ENCODE measurements at regions not wholly inside any gene's neighbourhood (a gene's known extent, or its start where the extent isn't known, plus 50 kb on each side); places are given as distances from the start of the nearest gene placed in this dataset.

DNA sequence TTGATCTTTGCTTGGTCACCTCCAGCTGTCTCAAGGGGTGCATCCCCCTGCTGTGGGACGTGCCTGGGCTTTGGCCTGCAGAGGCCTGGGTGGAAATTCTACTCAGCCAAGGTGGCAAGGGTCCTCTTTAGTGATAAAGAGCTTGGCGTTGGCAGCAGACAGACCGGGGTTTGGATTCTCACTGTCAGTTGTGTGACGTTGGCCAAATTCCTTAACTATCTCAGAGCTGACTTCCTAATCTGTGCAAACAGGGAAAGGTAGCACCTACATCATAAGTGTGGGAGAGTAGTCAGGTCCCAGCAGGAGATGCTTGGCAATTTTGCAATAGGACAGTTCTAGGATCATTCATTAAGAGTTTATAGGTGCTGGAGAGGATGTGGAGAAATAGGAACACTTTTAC is 154.3 kb upstream of the GSC start:
- Mint-ChIP-seq H3K4me1 (no peaks in the 10 kb centered on the region), H3K27ac (no peak overlapping the region), H3K27me3 (ENCODE audit: low read depth) (no peaks in the 10 kb centered on the region; the same call in 1 of the 2 replicates), H3K9me3 (peaks cover 10% of the 10 kb centered on the region), H3K4me3 (no peak overlapping the region), H3K36me3 (no peaks in the 10 kb centered on the region)
- POLR2A ChIA-PET, result no interaction called here
- DNase-seq (ENCODE audit: low spot score) (no peak), ATAC-seq (no peak)
- TF ChIP-seq ESRRA (CRISPR knock-in tag; IDR thresholded peaks at IDR 0.05; ENCODE audit: borderline replicate concordance) (no peak), NR2C2 (CRISPR knock-in tag; IDR thresholded peaks at IDR 0.05) (no peak), CREB1 (CRISPR knock-in tag; IDR thresholded peaks at IDR 0.05) (no peak)
- TF ChIP-seq, protein P1, sequence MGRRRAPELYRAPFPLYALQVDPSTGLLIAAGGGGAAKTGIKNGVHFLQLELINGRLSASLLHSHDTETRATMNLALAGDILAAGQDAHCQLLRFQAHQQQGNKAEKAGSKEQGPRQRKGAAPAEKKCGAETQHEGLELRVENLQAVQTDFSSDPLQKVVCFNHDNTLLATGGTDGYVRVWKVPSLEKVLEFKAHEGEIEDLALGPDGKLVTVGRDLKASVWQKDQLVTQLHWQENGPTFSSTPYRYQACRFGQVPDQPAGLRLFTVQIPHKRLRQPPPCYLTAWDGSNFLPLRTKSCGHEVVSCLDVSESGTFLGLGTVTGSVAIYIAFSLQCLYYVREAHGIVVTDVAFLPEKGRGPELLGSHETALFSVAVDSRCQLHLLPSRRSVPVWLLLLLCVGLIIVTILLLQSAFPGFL (CRISPR knock-in tag; IDR thresholded peaks at IDR 0.05; ENCODE audit: borderline replicate concordance), result no peak
- TF ChIP-seq, protein P2, sequence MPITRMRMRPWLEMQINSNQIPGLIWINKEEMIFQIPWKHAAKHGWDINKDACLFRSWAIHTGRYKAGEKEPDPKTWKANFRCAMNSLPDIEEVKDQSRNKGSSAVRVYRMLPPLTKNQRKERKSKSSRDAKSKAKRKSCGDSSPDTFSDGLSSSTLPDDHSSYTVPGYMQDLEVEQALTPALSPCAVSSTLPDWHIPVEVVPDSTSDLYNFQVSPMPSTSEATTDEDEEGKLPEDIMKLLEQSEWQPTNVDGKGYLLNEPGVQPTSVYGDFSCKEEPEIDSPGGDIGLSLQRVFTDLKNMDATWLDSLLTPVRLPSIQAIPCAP (CRISPR knock-in tag; IDR thresholded peaks at IDR 0.05), result no peak
- CTCF ChIA-PET, result no interaction called here

DNA sequence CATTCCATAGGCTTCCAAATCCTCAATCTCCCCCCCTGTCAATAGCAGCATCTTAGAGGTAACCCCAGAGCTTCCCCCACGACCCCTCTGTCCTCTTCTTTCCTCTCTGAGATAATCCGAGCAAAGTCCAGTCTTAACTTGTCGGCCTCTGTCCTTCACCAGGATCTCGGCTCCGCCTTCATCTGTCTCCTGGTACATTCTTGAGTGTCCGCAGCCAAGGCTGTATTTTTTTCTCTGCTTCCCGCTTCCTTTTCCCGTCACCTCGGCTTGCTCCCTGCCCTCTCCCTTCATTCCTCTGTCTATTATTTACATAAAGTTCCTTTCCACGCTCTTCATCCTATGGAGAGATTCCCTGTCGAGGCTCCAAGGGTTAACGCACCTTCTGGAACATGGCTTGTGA is 153.9 kb upstream of the GSC start:
- Mint-ChIP-seq H3K9me3 (peaks cover 10% of the 10 kb centered on the region), H3K27ac (no peak overlapping the region), H3K4me3 (no peak overlapping the region), H3K4me1 (no peaks in the 10 kb centered on the region), H3K27me3 (ENCODE audit: low read depth) (no peaks in the 10 kb centered on the region; the same call in 1 of the 2 replicates), H3K36me3 (no peaks in the 10 kb centered on the region)
- ATAC-seq (no peak), DNase-seq (ENCODE audit: low spot score) (no peak)
- POLR2A ChIA-PET, result no interaction called here
- CTCF ChIA-PET, result interaction anchor here (0.6 kb wide), 1 partner anchor 32 kb away, joined by 5 read pairs; no protein-coding TSS in a partner anchor
- TF ChIP-seq FOXK1 (CRISPR knock-in tag; IDR thresholded peaks at IDR 0.05) (no peak), ZBTB21 (CRISPR knock-in tag; IDR thresholded peaks at IDR 0.05; ENCODE audit: borderline replicate concordance) (no peak), FOXJ3 (CRISPR knock-in tag; IDR thresholded peaks at IDR 0.05; ENCODE audit: borderline replicate concordance) (no peak), ESRRA (CRISPR knock-in tag; IDR thresholded peaks at IDR 0.05; ENCODE audit: borderline replicate concordance) (no peak), ZNF219 (CRISPR knock-in tag; IDR thresholded peaks at IDR 0.05; ENCODE audit: borderline replicate concordance) (no peak), ZNF138 (CRISPR knock-in tag; conservative IDR thresholded peaks at IDR 0.05) (no peak), ELF4 (CRISPR knock-in tag; IDR thresholded peaks at IDR 0.05; ENCODE audit: low read depth) (no peak), MXD4 (CRISPR knock-in tag; IDR thresholded peaks at IDR 0.05; ENCODE audit: borderline replicate concordance) (no peak), ZNF232 (CRISPR knock-in tag; IDR thresholded peaks at IDR 0.05) (no peak)
- TF ChIP-seq, protein P3, sequence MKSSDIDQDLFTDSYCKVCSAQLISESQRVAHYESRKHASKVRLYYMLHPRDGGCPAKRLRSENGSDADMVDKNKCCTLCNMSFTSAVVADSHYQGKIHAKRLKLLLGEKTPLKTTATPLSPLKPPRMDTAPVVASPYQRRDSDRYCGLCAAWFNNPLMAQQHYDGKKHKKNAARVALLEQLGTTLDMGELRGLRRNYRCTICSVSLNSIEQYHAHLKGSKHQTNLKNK (CRISPR knock-in tag; IDR thresholded peaks at IDR 0.05), result no peak
- TF ChIP-seq, protein P4, sequence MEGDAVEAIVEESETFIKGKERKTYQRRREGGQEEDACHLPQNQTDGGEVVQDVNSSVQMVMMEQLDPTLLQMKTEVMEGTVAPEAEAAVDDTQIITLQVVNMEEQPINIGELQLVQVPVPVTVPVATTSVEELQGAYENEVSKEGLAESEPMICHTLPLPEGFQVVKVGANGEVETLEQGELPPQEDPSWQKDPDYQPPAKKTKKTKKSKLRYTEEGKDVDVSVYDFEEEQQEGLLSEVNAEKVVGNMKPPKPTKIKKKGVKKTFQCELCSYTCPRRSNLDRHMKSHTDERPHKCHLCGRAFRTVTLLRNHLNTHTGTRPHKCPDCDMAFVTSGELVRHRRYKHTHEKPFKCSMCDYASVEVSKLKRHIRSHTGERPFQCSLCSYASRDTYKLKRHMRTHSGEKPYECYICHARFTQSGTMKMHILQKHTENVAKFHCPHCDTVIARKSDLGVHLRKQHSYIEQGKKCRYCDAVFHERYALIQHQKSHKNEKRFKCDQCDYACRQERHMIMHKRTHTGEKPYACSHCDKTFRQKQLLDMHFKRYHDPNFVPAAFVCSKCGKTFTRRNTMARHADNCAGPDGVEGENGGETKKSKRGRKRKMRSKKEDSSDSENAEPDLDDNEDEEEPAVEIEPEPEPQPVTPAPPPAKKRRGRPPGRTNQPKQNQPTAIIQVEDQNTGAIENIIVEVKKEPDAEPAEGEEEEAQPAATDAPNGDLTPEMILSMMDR (IDR thresholded peaks at IDR 0.05), result no peak
- TF ChIP-seq, protein P5, sequence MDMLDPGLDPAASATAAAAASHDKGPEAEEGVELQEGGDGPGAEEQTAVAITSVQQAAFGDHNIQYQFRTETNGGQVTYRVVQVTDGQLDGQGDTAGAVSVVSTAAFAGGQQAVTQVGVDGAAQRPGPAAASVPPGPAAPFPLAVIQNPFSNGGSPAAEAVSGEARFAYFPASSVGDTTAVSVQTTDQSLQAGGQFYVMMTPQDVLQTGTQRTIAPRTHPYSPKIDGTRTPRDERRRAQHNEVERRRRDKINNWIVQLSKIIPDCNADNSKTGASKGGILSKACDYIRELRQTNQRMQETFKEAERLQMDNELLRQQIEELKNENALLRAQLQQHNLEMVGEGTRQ (CRISPR knock-in tag; IDR thresholded peaks at IDR 0.05), result no peak
- TF ChIP-seq, protein P6, sequence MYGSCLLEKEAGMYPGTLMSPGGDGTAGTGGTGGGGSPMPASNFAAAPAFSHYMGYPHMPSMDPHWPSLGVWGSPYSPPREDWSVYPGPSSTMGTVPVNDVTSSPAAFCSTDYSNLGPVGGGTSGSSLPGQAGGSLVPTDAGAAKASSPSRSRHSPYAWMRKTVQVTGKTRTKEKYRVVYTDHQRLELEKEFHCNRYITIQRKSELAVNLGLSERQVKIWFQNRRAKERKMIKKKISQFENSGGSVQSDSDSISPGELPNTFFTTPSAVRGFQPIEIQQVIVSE (CRISPR knock-in tag; IDR thresholded peaks at IDR 0.05; ENCODE audit: borderline replicate concordance), result no peak
- TF ChIP-seq, protein P7, sequence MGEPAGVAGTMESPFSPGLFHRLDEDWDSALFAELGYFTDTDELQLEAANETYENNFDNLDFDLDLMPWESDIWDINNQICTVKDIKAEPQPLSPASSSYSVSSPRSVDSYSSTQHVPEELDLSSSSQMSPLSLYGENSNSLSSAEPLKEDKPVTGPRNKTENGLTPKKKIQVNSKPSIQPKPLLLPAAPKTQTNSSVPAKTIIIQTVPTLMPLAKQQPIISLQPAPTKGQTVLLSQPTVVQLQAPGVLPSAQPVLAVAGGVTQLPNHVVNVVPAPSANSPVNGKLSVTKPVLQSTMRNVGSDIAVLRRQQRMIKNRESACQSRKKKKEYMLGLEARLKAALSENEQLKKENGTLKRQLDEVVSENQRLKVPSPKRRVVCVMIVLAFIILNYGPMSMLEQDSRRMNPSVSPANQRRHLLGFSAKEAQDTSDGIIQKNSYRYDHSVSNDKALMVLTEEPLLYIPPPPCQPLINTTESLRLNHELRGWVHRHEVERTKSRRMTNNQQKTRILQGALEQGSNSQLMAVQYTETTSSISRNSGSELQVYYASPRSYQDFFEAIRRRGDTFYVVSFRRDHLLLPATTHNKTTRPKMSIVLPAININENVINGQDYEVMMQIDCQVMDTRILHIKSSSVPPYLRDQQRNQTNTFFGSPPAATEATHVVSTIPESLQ (CRISPR knock-in tag; IDR thresholded peaks at IDR 0.05), result no peak
- TF ChIP-seq, protein P8, sequence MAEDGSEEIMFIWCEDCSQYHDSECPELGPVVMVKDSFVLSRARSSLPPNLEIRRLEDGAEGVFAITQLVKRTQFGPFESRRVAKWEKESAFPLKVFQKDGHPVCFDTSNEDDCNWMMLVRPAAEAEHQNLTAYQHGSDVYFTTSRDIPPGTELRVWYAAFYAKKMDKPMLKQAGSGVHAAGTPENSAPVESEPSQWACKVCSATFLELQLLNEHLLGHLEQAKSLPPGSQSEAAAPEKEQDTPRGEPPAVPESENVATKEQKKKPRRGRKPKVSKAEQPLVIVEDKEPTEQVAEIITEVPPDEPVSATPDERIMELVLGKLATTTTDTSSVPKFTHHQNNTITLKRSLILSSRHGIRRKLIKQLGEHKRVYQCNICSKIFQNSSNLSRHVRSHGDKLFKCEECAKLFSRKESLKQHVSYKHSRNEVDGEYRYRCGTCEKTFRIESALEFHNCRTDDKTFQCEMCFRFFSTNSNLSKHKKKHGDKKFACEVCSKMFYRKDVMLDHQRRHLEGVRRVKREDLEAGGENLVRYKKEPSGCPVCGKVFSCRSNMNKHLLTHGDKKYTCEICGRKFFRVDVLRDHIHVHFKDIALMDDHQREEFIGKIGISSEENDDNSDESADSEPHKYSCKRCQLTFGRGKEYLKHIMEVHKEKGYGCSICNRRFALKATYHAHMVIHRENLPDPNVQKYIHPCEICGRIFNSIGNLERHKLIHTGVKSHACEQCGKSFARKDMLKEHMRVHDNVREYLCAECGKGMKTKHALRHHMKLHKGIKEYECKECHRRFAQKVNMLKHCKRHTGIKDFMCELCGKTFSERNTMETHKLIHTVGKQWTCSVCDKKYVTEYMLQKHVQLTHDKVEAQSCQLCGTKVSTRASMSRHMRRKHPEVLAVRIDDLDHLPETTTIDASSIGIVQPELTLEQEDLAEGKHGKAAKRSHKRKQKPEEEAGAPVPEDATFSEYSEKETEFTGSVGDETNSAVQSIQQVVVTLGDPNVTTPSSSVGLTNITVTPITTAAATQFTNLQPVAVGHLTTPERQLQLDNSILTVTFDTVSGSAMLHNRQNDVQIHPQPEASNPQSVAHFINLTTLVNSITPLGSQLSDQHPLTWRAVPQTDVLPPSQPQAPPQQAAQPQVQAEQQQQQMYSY (CRISPR knock-in tag; IDR thresholded peaks at IDR 0.05), result no peak
- TF ChIP-seq, protein P9, sequence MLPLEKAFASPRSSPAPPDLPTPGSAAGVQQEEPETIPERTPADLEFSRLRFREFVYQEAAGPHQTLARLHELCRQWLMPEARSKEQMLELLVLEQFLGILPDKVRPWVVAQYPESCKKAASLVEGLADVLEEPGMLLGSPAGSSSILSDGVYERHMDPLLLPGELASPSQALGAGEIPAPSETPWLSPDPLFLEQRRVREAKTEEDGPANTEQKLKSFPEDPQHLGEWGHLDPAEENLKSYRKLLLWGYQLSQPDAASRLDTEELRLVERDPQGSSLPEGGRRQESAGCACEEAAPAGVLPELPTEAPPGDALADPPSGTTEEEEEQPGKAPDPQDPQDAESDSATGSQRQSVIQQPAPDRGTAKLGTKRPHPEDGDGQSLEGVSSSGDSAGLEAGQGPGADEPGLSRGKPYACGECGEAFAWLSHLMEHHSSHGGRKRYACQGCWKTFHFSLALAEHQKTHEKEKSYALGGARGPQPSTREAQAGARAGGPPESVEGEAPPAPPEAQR (CRISPR knock-in tag; IDR thresholded peaks at IDR 0.05), result no peak

Measured in WTC11 (cell line).